ENCODE measurements at regions not wholly inside any gene's neighbourhood (a gene's known extent, or its start where the extent isn't known, plus 50 kb on each side); places are given as distances from the start of the nearest gene placed in this dataset.

DNA sequence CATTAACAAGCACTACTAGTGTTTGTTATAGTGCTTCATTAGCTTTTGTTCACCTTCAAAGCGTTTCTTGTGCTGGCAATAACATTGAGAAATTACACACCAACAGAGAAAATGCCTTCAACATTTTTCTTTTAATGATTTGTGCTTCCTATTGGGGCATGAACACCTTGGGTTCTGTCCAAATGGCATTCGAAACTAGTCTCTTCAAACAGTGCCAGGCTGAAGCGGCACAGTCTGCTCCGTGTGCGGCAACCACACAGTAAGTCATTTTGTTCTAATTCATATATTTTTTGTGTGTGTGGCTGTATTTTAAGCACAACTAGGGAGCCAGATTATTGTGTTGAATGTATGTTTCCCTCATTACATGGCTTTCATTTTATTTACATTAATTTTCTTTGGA lies 414.7 kb upstream of the SGCD start:
- Histone ChIP-seq H3K9me3 (no peaks in the 10 kb centered on the region), H3K27me3 (ENCODE audit: low read depth) (no peaks in the 10 kb centered on the region), H3K4me1 (no peaks in the 10 kb centered on the region), H3K36me3 (replicated peaks) (no peaks in the 10 kb centered on the region), H3K4me3 (no peak overlapping the region)
- DNase-seq (ENCODE audit: low spot score in 2 of 2), result no peak
- in situ Hi-C loops (cut with MboI; ENCODE audit: low sequenced_read_pairs), result no loop called here

DNA sequence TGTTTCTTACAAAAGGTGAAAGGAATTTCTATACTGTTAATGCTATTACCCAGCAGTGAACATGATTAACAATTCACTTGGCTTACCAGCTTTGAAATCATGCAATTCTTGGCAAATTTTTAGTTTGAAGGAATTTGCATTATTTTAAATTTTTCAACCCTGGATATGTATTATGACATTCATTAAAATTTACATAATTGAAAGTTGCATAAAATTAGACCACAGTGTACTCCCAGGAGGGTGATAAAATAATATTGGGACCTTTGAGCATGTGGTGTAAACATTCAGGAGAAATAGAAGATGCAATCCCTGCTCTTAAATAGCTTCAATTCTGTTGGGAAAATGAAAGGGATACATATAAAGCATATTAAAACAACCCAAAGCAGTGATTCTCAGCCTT lies 412.2 kb upstream of the SGCD start:
- H3K4me1 ChIP-seq, result no peaks in the 10 kb centered on the region
- H3K9me3 ChIP-seq, result no peaks in the 10 kb centered on the region
- in situ Hi-C loops (cut with MboI; ENCODE audit: low sequenced_read_pairs), result no loop called here
- DNase-seq (ENCODE audit: low spot score in 2 of 2), result no peak
- peaks cover 3% of the 10 kb centered on the region; the same call in 1 of the 2 replicates for H3K27me3 ChIP-seq (ENCODE audit: low read depth)
- H3K4me3 ChIP-seq, result no peak overlapping the region
- no peaks in the 10 kb centered on the region for H3K36me3 ChIP-seq (replicated peaks)

DNA sequence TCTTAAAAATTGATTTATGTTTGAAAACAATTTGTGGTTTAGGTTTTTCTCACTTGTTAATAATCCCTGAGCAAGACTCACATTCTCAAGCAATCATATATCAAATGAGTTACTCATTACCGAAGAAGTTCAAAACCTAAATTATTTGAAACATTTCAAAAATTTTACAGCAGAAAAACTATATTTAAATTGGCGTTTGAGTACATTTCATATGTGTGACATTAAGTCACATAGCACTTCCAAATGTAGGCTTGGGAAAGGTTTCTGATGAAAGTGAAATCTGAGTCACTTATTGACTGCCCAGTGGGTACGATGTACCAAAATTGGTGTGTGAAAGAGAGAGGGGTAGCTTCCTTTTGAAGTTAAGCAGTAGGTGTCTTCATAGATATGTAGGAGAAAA lies 411.4 kb upstream of the SGCD start:
- no peak overlapping the region for H3K4me3 ChIP-seq
- no peaks in the 10 kb centered on the region for H3K9me3 ChIP-seq
- DNase-seq (ENCODE audit: low spot score in 2 of 2), result no peak
- H3K4me1 ChIP-seq, result no peaks in the 10 kb centered on the region
- no peaks in the 10 kb centered on the region for H3K36me3 ChIP-seq (replicated peaks)
- peaks cover 3% of the 10 kb centered on the region; the same call in 1 of the 2 replicates for H3K27me3 ChIP-seq (ENCODE audit: low read depth)
- in situ Hi-C loops (cut with MboI; ENCODE audit: low sequenced_read_pairs), result no loop called here

DNA sequence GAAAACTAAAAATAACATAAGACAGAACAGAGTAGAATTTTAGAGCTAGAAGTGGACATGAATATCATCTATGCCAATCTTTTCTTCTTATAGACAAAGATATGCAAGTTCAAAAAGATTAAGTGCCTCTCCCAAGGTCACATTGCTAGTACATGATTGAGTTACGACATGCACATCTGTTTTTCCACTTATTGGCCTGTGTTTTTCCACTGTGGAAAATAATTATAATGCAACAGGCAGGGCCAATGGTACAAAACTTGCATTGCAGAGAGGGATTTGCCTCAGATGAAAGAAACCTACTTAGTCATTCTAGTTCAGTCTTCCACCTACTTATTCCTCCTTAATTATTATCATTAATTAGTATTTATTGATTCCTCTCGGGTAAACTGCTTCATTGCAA lies 407.8 kb upstream of the SGCD start:
- H3K9me3 ChIP-seq, result no peaks in the 10 kb centered on the region
- H3K4me3 ChIP-seq, result no peak overlapping the region
- H3K4me1 ChIP-seq, result no peaks in the 10 kb centered on the region
- in situ Hi-C loops (cut with MboI; ENCODE audit: low sequenced_read_pairs), result no loop called here
- no peak for DNase-seq (ENCODE audit: low spot score in 2 of 2)
- H3K36me3 ChIP-seq (replicated peaks), result no peaks in the 10 kb centered on the region
- H3K27me3 ChIP-seq (ENCODE audit: low read depth), result peaks cover 3% of the 10 kb centered on the region; the same call in 1 of the 2 replicates

- no peak for DNase-seq (ENCODE audit: low spot score in 2 of 2)
- no peaks in the 10 kb centered on the region for H3K36me3 ChIP-seq (replicated peaks)
- H3K9me3 ChIP-seq, result no peaks in the 10 kb centered on the region
- in situ Hi-C loops (cut with MboI; ENCODE audit: low sequenced_read_pairs), result no loop called here
- H3K4me3 ChIP-seq, result no peak overlapping the region
- no peaks in the 10 kb centered on the region for H3K4me1 ChIP-seq
- peaks cover 3% of the 10 kb centered on the region; the same call in 1 of the 2 replicates for H3K27me3 ChIP-seq (ENCODE audit: low read depth)
These were observed 407.2 kb upstream of the SGCD start for GRCh38 chr5:155919725-155920124.

- peaks cover 3% of the 10 kb centered on the region; the same call in 1 of the 2 replicates for H3K27me3 ChIP-seq (ENCODE audit: low read depth)
- no peak overlapping the region for H3K4me3 ChIP-seq
- no peak for DNase-seq (ENCODE audit: low spot score in 2 of 2)
- H3K4me1 ChIP-seq, result no peaks in the 10 kb centered on the region
- H3K36me3 ChIP-seq (replicated peaks), result no peaks in the 10 kb centered on the region
- in situ Hi-C loops (cut with MboI; ENCODE audit: low sequenced_read_pairs), result no loop called here
- H3K9me3 ChIP-seq, result no peaks in the 10 kb centered on the region
These were observed 405.3 kb upstream of the SGCD start for GRCh38 chr5:155921621-155922020.

DNA sequence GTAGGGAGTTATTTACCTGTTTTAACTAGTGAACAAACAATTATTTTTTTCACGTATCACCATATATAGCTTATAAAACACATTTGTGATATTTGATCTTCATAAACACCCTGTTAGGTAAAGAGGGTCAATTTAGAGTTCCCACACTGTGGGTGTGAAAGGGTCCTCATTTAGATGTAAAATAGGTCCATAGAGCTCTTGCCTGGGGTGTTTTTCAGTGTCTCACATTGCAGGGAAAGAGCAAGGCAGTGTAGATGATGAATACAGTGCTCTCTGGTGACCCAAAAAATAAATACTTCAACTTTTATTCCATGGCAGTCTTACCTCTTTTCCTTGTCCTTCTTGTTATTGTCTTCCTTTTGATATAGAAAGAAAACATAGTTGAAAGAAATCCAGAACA lies 403.2 kb upstream of the SGCD start:
- no peak for DNase-seq (ENCODE audit: low spot score in 2 of 2)

DNA sequence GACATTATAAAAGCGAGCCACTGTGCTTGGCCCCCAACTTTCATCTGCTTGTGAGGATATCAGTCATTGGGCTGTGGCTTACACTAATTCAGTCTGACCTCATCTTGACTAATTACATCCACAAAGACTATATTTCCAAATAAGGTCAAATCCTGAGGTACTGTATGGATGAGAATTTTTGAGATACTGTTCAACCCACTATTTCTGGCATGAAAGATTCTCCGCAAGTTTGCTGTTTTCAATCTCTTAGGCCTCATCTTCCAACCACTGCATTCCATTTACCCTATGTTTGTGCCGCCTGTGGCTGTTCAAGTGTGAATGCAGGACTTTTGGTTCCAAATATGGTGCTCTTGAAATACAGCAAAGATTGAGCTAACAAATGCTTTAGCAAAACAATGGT lies 400.9 kb upstream of the SGCD start:
- no peaks in the 10 kb centered on the region for H3K27me3 ChIP-seq (ENCODE audit: low read depth)
- no peak for DNase-seq (ENCODE audit: low spot score in 2 of 2)
- no peaks in the 10 kb centered on the region for H3K36me3 ChIP-seq (replicated peaks)
- in situ Hi-C loops (cut with MboI; ENCODE audit: low sequenced_read_pairs), result no loop called here
- no peak overlapping the region for H3K4me3 ChIP-seq
- H3K9me3 ChIP-seq, result no peaks in the 10 kb centered on the region
- H3K4me1 ChIP-seq, result no peaks in the 10 kb centered on the region

More for the DNA sequence above, 403.2 kb upstream of the SGCD start:
- Histone ChIP-seq H3K27me3 (ENCODE audit: low read depth) (no peaks in the 10 kb centered on the region), H3K36me3 (replicated peaks) (no peaks in the 10 kb centered on the region), H3K4me1 (no peaks in the 10 kb centered on the region), H3K4me3 (no peak overlapping the region), H3K9me3 (no peaks in the 10 kb centered on the region)
- in situ Hi-C loops (cut with MboI; ENCODE audit: low sequenced_read_pairs), result no loop called here

GRCh38 chr5:155926766-155927165 lies 400.2 kb upstream of the SGCD start:
- H3K9me3 ChIP-seq, result no peaks in the 10 kb centered on the region
- no peaks in the 10 kb centered on the region for H3K36me3 ChIP-seq (replicated peaks)
- no peaks in the 10 kb centered on the region for H3K4me1 ChIP-seq
- no peaks in the 10 kb centered on the region for H3K27me3 ChIP-seq (ENCODE audit: low read depth)
- DNase-seq (ENCODE audit: low spot score in 2 of 2), result no peak
- in situ Hi-C loops (cut with MboI; ENCODE audit: low sequenced_read_pairs), result no loop called here
- no peak overlapping the region for H3K4me3 ChIP-seq

GRCh38 chr5:155929112-155929511 lies 397.9 kb upstream of the SGCD start:
- no peaks in the 10 kb centered on the region for H3K36me3 ChIP-seq (replicated peaks)
- H3K9me3 ChIP-seq, result no peaks in the 10 kb centered on the region
- no peaks in the 10 kb centered on the region for H3K27me3 ChIP-seq (ENCODE audit: low read depth)
- H3K4me1 ChIP-seq, result no peaks in the 10 kb centered on the region
- in situ Hi-C loops (cut with MboI; ENCODE audit: low sequenced_read_pairs), result no loop called here
- DNase-seq (ENCODE audit: low spot score in 2 of 2), result no peak
- H3K4me3 ChIP-seq, result no peak overlapping the region

DNA sequence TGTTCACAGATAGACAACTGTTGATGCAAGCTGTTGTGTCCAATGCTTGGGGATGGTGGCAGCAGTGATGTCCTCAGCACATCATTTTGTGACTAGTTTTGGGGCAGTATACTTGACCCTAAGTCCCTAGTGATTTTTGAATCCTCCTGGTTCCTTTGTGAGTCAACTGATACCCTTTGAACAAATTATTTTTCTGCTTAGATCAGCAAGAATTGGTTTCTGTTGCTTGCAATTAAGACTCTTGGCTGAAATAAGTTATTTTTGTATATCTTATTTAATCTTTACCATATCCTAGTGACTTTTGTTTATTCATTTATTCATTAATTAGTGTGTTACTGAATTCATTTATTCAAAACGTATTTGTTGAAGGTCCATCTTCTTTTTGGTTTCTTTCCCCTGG lies 392.0 kb upstream of the SGCD start:
- in situ Hi-C loops (cut with MboI; ENCODE audit: low sequenced_read_pairs), result no loop called here
- H3K27me3 ChIP-seq (ENCODE audit: low read depth), result no peaks in the 10 kb centered on the region; the same call in 1 of the 2 replicates

GRCh38 chr5:155935723-155936122 lies 391.2 kb upstream of the SGCD start:
- H3K36me3 ChIP-seq (replicated peaks), result no peaks in the 10 kb centered on the region
- H3K9me3 ChIP-seq, result no peaks in the 10 kb centered on the region
- H3K27me3 ChIP-seq (ENCODE audit: low read depth), result no peaks in the 10 kb centered on the region; the same call in 1 of the 2 replicates
- H3K4me1 ChIP-seq, result no peaks in the 10 kb centered on the region
- no peak for DNase-seq (ENCODE audit: low spot score in 2 of 2)
- no peak overlapping the region for H3K4me3 ChIP-seq
- in situ Hi-C loops (cut with MboI; ENCODE audit: low sequenced_read_pairs), result no loop called here

More for the DNA sequence above, 392.0 kb upstream of the SGCD start:
- Histone ChIP-seq H3K4me1 (no peaks in the 10 kb centered on the region), H3K4me3 (no peak overlapping the region), H3K9me3 (no peaks in the 10 kb centered on the region), H3K36me3 (replicated peaks) (no peaks in the 10 kb centered on the region)
- no peak for DNase-seq (ENCODE audit: low spot score in 2 of 2)

DNA sequence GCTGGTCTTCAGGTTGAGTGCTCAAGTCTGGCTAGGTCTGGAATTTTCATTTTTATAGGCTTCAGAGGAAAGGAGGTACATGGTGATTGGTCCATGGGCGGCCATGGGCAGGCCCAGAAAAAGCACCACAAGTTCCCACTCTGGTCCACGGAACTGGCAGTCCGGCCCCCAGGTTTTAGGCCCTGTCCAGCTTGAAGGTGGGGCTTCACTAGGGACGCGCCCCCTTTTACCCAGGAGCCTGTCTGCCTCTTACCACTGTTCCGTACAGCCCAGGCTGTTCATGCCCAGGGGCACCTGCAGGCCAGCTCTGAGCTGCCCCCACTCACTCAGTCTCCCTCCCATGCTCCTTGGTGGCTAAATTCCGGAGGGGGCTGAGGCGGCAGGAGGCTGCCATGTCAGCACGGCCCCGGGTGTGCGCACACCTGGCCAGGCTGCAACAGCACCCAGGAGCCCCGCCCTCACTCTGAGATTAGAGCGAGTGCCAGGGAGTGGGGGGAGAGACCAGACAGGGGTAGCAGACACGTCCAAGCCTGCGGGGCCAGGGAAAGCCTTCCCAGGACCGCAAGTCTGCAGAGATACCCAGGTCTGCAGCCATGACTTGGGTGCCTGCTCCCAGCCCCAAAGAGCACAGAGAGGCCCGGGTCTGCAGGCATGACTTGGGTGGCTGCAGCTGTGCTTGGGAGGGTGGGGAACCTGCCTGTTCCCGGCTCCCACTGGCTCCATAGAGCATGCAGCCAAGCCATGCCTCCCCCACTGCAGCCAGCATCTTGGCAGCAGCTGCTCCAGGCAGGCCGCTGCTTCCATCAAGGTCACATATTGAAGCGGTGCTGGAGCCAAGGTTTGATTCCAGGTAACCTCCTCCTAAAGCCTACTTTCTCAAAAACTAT lies 390.2 kb upstream of the SGCD start:
- no peak for DNase-seq (ENCODE audit: low spot score in 2 of 2)
- H3K4me3 ChIP-seq, result no peak overlapping the region
- no peaks in the 10 kb centered on the region for H3K36me3 ChIP-seq (replicated peaks)
- H3K4me1 ChIP-seq, result no peaks in the 10 kb centered on the region
- in situ Hi-C loops (cut with MboI; ENCODE audit: low sequenced_read_pairs), result no loop called here
- no peaks in the 10 kb centered on the region for H3K9me3 ChIP-seq
- H3K27me3 ChIP-seq (ENCODE audit: low read depth), result no peaks in the 10 kb centered on the region; the same call in 1 of the 2 replicates

DNA sequence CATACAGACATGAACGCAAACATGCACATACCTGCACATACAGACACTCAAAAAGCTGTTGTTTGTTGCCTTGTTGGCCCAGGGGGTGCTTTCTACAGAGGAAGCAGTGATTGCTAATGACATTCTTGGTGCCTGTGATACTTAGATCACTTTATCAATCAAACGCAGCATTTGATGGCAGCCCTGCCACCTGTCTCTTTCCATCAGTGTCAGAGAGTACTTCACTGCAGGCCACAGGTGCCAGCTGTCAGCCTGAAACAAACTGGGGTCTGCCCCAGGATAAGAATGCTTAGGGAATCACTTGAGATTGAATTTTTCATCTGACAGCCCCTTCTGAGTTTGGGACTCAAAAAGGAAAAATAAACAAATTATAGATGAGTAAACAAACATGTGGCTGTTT lies 388.9 kb upstream of the SGCD start:
- Histone ChIP-seq H3K36me3 (replicated peaks) (no peaks in the 10 kb centered on the region), H3K4me1 (no peaks in the 10 kb centered on the region), H3K4me3 (no peak overlapping the region), H3K27me3 (ENCODE audit: low read depth) (no peaks in the 10 kb centered on the region; the same call in 1 of the 2 replicates), H3K9me3 (no peaks in the 10 kb centered on the region)
- in situ Hi-C loops (cut with MboI; ENCODE audit: low sequenced_read_pairs), result no loop called here
- no peak for DNase-seq (ENCODE audit: low spot score in 2 of 2)
